ENCODE measurements at regions not wholly inside any gene's neighbourhood (a gene's known extent, or its start where the extent isn't known, plus 50 kb on each side); places are given as distances from the start of the nearest gene placed in this dataset.

DNA sequence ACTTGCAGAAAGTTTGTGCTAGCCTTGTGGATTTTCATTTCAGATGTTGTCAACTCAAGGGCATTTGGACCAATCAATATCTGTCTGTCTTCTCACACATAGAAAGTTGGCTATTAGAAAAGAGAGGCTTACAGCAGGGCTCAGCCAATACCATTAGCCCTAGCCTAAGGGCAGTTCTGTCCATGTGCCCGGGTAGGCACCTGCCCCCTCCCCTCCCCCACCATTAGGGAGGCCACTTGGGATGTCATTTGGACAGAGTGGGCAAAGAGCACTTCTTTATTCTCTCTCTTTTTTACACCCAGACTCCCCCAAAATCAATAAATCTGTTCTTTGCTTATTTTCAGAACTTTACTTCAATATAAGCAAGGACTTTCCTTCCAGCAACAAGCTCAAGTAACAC is 188.5 kb upstream of the MKI67 start:
- no peak for TF ChIP-seq EZH2 (IDR thresholded peaks at IDR 0.05; ENCODE audit: low read length, unreplicated experiment)
- TF ChIP-seq, protein P1, sequence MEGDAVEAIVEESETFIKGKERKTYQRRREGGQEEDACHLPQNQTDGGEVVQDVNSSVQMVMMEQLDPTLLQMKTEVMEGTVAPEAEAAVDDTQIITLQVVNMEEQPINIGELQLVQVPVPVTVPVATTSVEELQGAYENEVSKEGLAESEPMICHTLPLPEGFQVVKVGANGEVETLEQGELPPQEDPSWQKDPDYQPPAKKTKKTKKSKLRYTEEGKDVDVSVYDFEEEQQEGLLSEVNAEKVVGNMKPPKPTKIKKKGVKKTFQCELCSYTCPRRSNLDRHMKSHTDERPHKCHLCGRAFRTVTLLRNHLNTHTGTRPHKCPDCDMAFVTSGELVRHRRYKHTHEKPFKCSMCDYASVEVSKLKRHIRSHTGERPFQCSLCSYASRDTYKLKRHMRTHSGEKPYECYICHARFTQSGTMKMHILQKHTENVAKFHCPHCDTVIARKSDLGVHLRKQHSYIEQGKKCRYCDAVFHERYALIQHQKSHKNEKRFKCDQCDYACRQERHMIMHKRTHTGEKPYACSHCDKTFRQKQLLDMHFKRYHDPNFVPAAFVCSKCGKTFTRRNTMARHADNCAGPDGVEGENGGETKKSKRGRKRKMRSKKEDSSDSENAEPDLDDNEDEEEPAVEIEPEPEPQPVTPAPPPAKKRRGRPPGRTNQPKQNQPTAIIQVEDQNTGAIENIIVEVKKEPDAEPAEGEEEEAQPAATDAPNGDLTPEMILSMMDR (conservative IDR thresholded peaks at IDR 0.05; ENCODE audit: low read depth, low read length), result no peak
- no peak for TF ChIP-seq EZH2phosphoT487 (IDR thresholded peaks at IDR 0.05; ENCODE audit: borderline replicate concordance, low read length)

All from PC-3 (cell line).